ENCODE measurements at regions not wholly inside any gene's neighbourhood (a gene's known extent, or its start where the extent isn't known, plus 50 kb on each side); places are given as distances from the start of the nearest gene placed in this dataset.

DNA sequence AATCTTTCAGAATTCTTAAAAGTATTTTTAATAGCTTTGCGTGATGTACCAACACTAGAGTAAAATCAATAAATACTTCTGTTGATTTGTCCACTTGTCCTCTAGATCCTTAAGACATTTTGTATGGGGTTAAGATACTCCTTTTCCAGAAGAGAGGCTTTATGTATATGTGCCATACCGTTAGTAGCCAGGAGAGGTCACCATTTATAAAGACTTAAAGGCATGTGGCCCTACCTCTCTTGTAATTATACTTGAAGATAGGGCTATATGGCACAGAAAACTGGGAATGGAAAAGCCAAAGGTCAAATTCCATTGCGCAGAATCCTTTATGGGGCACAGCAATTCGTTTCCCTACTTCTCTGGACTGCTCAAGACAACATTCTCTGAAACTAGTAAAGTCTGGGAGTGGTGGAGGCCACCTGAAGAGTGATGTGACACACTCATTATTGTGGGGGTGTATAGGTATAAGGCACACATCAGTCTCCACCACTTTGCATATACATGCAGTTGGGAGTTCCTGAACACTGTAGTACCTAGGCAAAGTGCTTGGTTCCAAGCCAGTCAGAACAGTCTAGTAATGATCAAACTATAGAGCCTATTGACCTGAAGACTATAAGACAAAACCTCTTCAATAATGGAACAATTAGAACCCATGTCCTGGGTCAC is 140.1 kb upstream of the FBXL17 start:
- TF ChIP-seq POLR2A (IDR thresholded peaks at IDR 0.05; ENCODE audit: low read depth, low read length) = no peak
- no peak for TF ChIP-seq POLR2AphosphoS5 (IDR thresholded peaks at IDR 0.05; ENCODE audit: low read depth, low read length)

All from GM12892 (cell line).